Stimulated activated CD4-positive, alpha-beta T cell treated with anti-CD3 and anti-CD28 coated beads, Interleukin-1b, Interleukin-23, amount 100 ng/mL, for 48 hours (primary cell): ENCODE measurements at regions not wholly inside any gene's neighbourhood (a gene's known extent, or its start where the extent isn't known, plus 50 kb on each side); places are given as distances from the start of the nearest gene placed in this dataset.

Experiments used
- DNase-seq: peaks from one replicate; pipeline ENCODE4 v3.0.0-alpha.2; 2020

- no peak for DNase-seq
Observed at GRCh38 chr6:53974941-53975340, 136.3 kb upstream of the MLIP start.

GRCh38 chr6:53975941-53976615 is 135.2 kb upstream of the MLIP start:
- DNase-seq, result no peak

- DNase-seq, result no peak
Observed at GRCh38 chr6:53977551-53977950, 133.7 kb upstream of the MLIP start.

- no peak for DNase-seq
Observed at GRCh38 chr6:53979468-53980067, 131.7 kb upstream of the MLIP start.

- DNase-seq, result no peak
Observed at GRCh38 chr6:53982366-53983050, 128.7 kb upstream of the MLIP start.

GRCh38 chr6:53983301-53983700 is 127.9 kb upstream of the MLIP start:
- no peak for DNase-seq

GRCh38 chr6:53984163-53984562 is 127.1 kb upstream of the MLIP start:
- no peak for DNase-seq

- no peak for DNase-seq
Observed at GRCh38 chr6:53984581-53984980, 126.7 kb upstream of the MLIP start.

- no peak for DNase-seq
Observed at GRCh38 chr6:53985366-53985765, 125.9 kb upstream of the MLIP start.

- DNase-seq, result peak; percentile 5
Observed at GRCh38 chr6:53986165-53986720, 125.0 kb upstream of the MLIP start.

- no peak for DNase-seq
Observed at GRCh38 chr6:53986721-53987521, 124.3 kb upstream of the MLIP start.

- DNase-seq, result no peak
Observed at GRCh38 chr6:53987522-53987888, 123.7 kb upstream of the MLIP start.

GRCh38 chr6:53989504-53989903 is 121.7 kb upstream of the MLIP start:
- DNase-seq, result no peak

GRCh38 chr6:53992522-53992921 is 118.7 kb upstream of the MLIP start:
- DNase-seq, result no peak

- DNase-seq, result no peak
Observed at GRCh38 chr6:53994201-53994600, 117.0 kb upstream of the MLIP start.

- DNase-seq, result no peak
Observed at GRCh38 chr6:53995935-53996334, 115.3 kb upstream of the MLIP start.

GRCh38 chr6:53998303-53998702 is 112.9 kb upstream of the MLIP start:
- no peak for DNase-seq

- no peak for DNase-seq
Observed at GRCh38 chr6:53999088-53999755, 112.0 kb upstream of the MLIP start.

- no peak for DNase-seq
Observed at GRCh38 chr6:54002116-54002515, 109.1 kb upstream of the MLIP start.

- DNase-seq, result no peak
Observed at GRCh38 chr6:54003316-54003715, 107.9 kb upstream of the MLIP start.

- DNase-seq, result no peak
Observed at GRCh38 chr6:54008589-54008988, 102.7 kb upstream of the MLIP start.

GRCh38 chr6:54009052-54009654 is 102.1 kb upstream of the MLIP start:
- DNase-seq, result no peak
